ENCODE measurements at regions not wholly inside any gene's neighbourhood (a gene's known extent, or its start where the extent isn't known, plus 50 kb on each side); places are given as distances from the start of the nearest gene placed in this dataset.

- TF ChIP-seq POLR2A (IDR thresholded peaks at IDR 0.05) (no peak), CTCF (IDR thresholded peaks at IDR 0.05 in 4 of 5, conservative IDR thresholded peaks at IDR 0.05 in 1 of 5) (no peak)
These were observed 101.7 kb upstream of the IL6 start for GRCh38 chr7:22625251-22625650.

Measured in gastrocnemius medialis (tissue), 4 donors.